HG02610 (cell line): ENCODE measurements at regions not wholly inside any gene's neighbourhood (a gene's known extent, or its start where the extent isn't known, plus 50 kb on each side); places are given as distances from the start of the nearest gene placed in this dataset.
"Not testable (repeated sequence)": the region's sequence is repeated elsewhere in the genome, so short reads cannot be mapped to it uniquely, and the experiment has no call there.

Source experiments
- ATAC-seq: cut with Tn5 transposase; IDR thresholded peaks from one replicate; pipeline ENCODE4 v1.9.1; 2021; ENCODE audit warnings: mild to moderate bottlenecking, moderate library complexity; ENCODE audit not compliant: unreplicated experiment

DNA sequence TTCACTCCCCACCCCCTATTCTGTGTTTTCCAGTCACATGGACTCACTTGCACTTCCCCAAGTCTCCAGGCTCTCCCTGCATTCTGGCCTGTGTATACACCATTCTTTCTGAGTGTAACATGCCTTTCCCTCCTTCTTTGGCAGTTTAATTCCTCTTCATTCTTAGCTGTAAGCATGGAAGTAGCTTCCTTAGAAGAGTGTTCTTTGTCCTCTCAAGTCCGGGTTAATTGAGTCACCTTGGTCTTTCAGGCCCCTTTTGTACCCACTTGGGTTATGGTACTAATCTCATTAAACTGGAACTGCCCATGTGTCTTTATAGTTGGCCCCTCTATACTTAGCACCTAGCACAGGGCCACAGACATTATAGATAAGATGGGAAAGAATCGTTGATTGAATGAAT is 525.3 kb upstream of the ADGRL4 start:
- no peak for ATAC-seq

DNA sequence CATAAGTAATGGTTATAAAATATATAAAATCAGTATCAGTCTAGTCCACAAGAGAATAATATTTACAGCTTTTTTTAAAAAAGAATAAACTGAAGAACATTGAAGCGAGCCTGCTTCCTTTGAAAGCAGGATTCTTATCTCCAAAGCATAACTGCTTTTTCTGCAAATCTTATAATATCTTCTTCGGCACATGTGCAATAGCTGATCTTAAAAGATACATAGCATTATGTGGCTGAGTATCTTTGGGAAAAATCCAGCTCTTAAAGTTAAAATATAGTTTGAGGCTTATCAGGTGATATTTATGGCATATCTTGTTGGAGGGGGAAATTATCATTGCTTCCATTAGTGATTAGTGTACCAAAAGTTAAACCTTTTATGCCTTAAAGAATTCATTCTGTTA is 523.9 kb upstream of the ADGRL4 start:
- ATAC-seq: no peak

DNA sequence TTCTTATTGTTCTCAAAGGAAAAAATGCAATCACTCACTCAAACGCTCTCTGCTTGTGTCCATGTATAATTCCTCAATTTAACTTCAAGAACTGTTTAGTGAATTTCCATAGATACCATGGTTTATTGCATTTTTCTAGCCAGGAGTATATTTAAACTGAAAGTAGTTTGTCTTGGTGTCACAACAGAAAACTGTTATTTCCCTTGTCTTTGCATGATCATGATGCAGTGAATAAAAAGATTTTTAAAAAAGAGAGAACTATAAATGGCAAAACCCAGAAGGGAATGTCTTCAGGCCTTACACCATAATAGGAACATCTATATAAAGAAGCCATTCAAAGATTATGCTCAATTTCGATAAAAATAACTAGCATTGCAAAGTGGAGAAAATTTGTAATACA is 523.5 kb upstream of the ADGRL4 start:
- ATAC-seq: no peak

GRCh38 chr1:79524126-79524525 is 517.6 kb upstream of the ADGRL4 start:
- ATAC-seq: no peak

DNA sequence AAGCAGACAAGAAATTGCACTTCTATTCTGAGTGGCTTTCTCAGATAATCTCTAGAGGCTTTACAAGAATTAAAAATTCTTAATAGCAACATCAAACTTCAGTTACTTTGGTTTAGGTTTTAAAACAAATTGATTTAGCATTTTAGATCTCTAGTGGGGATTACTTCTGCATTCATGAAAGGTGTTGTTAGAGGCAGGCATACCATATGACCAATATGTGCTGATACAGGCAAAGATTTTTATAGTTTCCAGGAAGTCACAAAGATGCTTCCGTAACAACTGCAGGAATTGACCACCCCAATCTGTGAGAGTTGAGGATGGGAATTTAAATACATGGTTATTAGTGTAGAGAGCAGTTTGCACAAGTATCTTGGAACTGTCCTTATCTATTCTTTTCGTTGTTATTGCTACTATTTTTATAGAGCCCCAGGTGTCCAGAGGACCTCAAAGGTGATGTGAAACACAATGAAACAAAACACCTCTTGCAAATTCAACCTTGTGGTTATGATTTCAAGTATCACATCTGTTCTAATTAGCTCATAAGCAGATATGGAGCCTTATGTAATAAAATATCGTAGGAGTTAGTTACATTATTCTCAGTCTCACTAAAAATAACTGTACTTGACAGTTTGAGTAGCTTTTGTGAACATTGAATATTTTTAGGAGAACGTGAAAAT is 512.7 kb upstream of the ADGRL4 start:
- ATAC-seq: no peak

- no peak for ATAC-seq
These were observed 511.1 kb upstream of the ADGRL4 start for GRCh38 chr1:79517470-79518224.

DNA sequence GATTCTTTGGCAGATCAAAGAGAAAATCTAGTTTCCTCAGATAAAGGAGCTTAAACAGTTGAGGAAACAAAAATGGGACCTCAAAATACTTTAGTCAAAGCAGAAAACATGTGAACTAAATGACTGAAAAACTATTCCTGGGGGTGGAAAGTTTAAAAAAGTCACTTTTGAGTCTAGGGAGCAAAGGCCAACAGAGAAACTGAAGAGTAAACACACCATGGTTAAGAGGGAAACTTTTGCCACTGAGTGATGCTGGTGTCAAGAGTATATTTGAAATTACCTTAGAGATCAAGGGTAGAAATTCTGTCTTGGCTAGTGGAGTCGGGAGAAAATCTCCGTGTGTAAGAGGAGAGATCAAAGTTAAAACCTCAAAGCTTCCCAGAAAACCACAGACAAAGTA is 501.2 kb upstream of the ADGRL4 start:
- ATAC-seq: no peak

GRCh38 chr1:79501153-79501552 is 494.6 kb upstream of the ADGRL4 start:
- no peak for ATAC-seq

DNA sequence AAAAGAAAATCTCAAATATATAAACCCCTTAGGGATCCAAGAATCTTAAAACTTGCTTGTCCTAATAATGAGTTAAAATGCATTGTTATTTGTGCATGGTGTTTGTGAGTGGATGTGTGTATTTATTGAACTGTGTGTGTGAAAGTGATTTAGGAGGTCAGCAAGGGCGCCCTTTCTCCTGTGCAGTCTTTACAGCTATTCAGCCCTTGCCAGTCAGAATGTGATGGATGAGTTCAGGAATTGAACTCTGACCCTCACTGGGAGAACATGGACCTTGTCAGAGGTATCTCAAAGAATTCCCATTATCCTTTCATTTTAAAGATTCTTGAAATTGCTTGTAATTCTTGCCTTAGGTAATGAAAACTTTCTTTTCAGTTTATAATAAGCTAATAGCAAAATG is 493.0 kb upstream of the ADGRL4 start:
- no peak for ATAC-seq

DNA sequence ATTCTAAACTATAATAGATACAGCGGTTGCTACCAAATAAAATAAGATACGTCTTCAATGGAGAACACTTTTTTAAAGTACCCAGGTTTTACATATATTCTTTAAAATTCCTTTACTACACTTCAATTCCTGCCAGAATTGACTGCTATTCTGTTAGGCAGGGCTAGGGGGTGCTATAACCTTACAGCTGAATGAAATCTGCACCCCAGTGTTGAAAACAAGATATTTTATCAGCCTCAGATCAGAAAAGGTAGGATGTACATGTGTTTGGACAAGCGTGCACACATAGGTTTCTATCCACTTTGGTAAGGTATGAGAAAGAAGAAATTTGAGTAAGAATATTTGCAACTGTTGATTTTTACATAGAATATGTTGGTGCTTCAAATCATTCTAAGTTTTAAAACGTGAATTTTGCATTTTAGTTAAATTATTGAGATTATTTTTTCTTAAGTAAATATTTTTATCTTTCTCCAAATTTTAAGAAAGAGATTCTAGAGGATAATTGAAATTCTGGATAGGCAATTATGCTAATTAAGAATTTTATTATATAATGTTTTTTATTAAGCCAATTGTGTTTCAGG is 490.8 kb upstream of the ADGRL4 start:
- peak; percentile 79 for ATAC-seq

- no peak for ATAC-seq
These were observed 489.6 kb upstream of the ADGRL4 start for GRCh38 chr1:79496129-79496528.

DNA sequence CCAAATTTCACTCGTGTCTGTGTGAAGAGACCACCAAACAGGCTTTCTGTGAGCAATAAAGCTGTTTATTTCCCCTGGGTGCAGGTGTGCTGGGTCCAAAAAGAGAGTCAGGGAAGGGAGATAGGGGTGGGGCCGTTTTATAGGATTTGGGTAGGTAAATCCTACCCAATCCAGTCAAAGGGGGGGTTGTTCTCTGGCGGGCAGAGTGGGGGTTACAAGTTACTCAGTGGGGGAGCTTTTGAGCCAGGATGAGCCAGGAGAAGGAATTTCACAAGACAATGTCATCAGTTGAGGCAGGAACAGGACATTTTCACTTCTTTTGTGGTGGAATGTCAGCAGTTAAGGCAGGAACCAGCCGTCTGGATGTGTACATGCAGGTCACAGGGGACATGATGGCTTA is 487.2 kb upstream of the ADGRL4 start:
- not testable (repeated sequence) for ATAC-seq

GRCh38 chr1:79488572-79489121 is 482.1 kb upstream of the ADGRL4 start:
- ATAC-seq: not testable (repeated sequence)

GRCh38 chr1:79478728-79479373 is 472.3 kb upstream of the ADGRL4 start:
- no peak for ATAC-seq

DNA sequence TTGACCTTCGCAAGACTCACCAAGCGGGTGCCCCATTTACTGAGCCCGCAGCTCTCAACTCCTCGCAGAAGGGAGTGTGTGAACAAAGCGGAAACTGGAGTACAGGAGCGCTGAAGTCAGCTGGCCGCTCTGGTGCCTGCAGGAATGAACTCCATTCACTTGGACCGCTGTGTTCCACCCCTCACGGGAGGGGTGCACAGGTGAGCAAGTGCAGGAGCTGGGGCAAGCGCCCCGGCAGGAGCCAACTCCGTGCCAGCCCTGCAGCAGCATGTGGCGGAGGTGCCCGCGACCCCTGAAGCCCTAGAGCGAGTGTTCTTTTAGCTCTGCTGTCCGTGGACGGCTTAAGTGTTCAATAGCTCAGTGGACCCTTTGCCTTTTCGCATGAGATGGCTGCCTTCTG is 471.6 kb upstream of the ADGRL4 start:
- ATAC-seq: no peak

DNA sequence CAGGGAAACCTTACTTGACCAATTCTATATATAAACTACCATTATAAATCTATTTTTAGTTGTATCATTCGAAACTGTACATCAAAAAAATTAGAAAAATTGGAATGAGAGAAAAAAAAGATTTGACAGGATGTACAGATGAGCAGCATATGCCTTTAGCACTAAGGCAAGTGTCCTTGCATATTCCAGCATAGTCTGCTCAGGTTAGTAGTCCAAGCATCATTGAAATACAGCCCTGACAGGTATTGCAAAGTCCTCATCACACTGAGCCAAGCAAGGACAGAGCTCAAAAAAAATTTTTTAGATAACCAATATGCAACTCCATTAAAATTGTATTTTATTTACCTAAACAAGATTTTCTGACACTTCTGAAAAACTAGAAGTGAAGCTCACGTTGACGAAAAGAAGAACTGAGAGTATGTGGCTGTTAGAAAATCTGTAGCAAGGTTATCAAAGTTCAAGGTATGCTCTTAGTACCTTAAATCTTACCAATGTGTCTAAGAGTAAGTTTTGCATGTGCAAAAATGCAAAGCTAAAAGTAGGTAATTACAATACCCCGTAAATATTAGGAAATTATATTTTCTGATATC is 465.6 kb upstream of the ADGRL4 start:
- ATAC-seq: peak; percentile 60

DNA sequence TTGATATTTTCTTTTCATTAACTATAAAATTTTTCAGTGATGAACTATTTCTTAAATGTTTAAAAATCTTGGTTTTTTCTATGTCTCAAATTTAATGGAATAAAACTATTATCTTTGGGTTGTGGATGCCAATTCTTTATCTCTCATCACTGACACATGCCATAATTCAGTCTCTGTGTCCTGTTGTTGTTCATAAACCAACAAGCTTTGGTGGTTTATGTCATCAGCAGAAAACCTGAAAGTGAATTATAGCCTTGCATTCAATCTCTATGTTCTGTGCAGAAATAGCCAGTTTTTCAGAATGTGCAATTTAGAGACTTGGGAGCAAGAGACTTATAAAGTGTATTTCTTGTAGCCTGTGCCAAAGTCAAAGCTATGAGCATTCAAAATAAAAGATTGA is 462.6 kb upstream of the ADGRL4 start:
- no peak for ATAC-seq

- peak; percentile 98 for ATAC-seq
These were observed 454.4 kb upstream of the ADGRL4 start for GRCh38 chr1:79460773-79461436.

DNA sequence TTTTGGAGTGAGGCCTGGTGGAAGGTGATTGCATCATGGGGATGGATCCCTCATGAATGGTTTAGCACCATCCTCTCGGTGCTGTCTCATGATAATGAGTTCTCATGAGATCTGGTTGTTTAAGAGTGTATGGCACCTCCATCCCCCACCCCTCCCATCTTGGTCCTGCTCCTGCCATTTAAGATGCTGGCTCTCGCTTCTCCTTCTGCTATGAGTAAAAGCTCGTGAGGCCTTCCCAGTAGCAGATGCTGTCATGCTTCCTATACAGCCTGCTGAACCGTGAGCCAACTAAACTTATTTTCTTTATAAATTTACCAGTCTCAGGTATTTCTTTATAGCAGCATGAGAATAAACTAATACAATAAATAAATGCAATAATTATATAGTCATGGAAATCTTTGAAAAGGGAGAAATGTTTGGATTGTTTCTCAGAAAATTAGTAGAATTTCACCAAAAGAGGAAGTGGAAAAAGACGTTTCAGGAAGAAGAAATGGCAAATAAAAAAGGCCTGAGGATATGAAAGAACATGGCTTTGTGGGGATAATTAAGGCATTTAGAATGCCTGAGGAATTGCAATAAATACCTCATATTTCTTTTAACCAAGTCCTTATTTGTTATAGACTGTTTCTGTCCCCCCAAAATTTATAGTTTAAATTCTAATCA is 451.2 kb upstream of the ADGRL4 start:
- ATAC-seq: no peak

DNA sequence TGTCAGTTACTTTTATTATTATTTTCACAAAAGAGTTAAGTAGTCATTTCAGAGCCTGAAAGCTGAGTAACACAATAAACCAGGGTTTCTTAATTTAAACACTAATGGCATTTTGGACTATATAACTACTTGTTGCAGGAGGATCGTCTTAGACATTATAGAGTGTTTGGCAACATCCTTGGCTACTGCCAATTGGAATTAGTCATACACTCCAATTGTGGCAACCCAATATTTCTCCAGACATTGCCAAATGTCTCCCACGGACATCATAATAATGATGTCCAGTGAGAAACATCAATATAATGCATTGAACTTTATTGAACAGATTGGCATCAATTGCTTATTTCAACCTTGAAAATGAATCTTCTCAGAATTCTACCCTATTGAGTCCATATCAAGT is 441.9 kb upstream of the ADGRL4 start:
- ATAC-seq: no peak
